CD4-positive, alpha-beta T cell (primary cell): ENCODE measurements at regions not wholly inside any gene's neighbourhood (a gene's known extent, or its start where the extent isn't known, plus 50 kb on each side); places are given as distances from the start of the nearest gene placed in this dataset.

Experiments
- ATAC-seq: fragments of 200-7000 bp; cut with Tn5 transposase; one replicate; pipeline ENCODE4 v1.10.0; 2022; ENCODE audit warnings: mild to moderate bottlenecking; ENCODE audit not compliant: poor library complexity
- CTCF ChIA-PET: fragments of 350-600 bp; sonication (Branson Sonifier 250); formaldehyde crosslinking; loops from one replicate; lab custom pipeline; 2021; ENCODE audit warnings: antibody characterized with exemption, inconsistent platforms; lab: Charles Lee
- POLR2A ChIA-PET: fragments of 350-600 bp; sonication (Branson Sonifier 250); formaldehyde crosslinking; loops from one replicate; lab custom pipeline; 2021; ENCODE audit warnings: antibody characterized with exemption, inconsistent platforms; lab: Charles Lee
- DNase-seq, 14 experiments: peaks; one replicate each; pipeline ENCODE4 v3.0.0-alpha.2; 2013 to 2020; ENCODE audit warnings: mixed read lengths in 2 of 14
- H3K27ac ChIP-seq, 2 donors: one replicate each; pipeline versions ENCODE4 v1.5.1 to v1.7.0; 2013; ENCODE audit warnings: low read length in 2 of 2, low read depth in 1 of 2, mild to moderate bottlenecking in 1 of 2
- H3K27me3 ChIP-seq, 2 experiments: 1 replicate in 1 of 2; 2 replicates in 1 of 2; pipeline versions ENCODE4 v1.6.1 to v1.7.0; 2013; ENCODE audit warnings: low read length in 2 of 2, control low read depth in 1 of 2, mild to moderate bottlenecking in 1 of 2, moderate library complexity in 1 of 2; ENCODE audit not compliant: insufficient read depth in 2 of 2, control insufficient read depth in 1 of 2
- H3K36me3 ChIP-seq: one replicate; pipeline ENCODE4 v1.6.1; 2013; ENCODE audit warnings: low read length, control low read depth; ENCODE audit not compliant: insufficient read depth
- H3K4me1 ChIP-seq: one replicate; pipeline ENCODE4 v1.6.1; 2013; ENCODE audit warnings: low read length, control low read depth; ENCODE audit not compliant: insufficient read depth
- H3K4me3 ChIP-seq: one replicate; pipeline ENCODE4 v1.5.1; 2013; ENCODE audit warnings: mild to moderate bottlenecking, low read length, moderate library complexity
- H3K9me3 ChIP-seq, 2 experiments: 1 replicate in 1 of 2; 2 replicates in 1 of 2; pipeline versions ENCODE4 v1.6.1 to v1.7.0; 2013; ENCODE audit warnings: low read length in 2 of 2, mild to moderate bottlenecking in 2 of 2, control low read depth in 1 of 2, moderate library complexity in 1 of 2; ENCODE audit not compliant: control insufficient read depth in 1 of 2, insufficient read depth in 1 of 2
- H3K27ac Mint-ChIP-seq: one replicate; pipeline ENCODE4 v1.8.0; 2020; ENCODE audit warnings: mixed read lengths
- H3K27me3 Mint-ChIP-seq: one replicate; pipeline ENCODE4 v1.8.0; 2021; ENCODE audit warnings: mixed read lengths
- H3K36me3 Mint-ChIP-seq: one replicate; pipeline ENCODE4 v1.8.0; 2021; ENCODE audit warnings: low read depth, mixed read lengths
- H3K4me1 Mint-ChIP-seq: one replicate; pipeline ENCODE4 v1.8.0; 2021; ENCODE audit warnings: low read depth, mixed read lengths
- H3K4me3 Mint-ChIP-seq: one replicate; pipeline ENCODE4 v1.8.0; 2020; ENCODE audit warnings: mild to moderate bottlenecking, mixed read lengths
- H3K9me3 Mint-ChIP-seq: one replicate; pipeline ENCODE4 v1.8.0; 2020; ENCODE audit warnings: mixed read lengths
- intact Hi-C, 2 experiments: fragments of 100-400 bp; cut with DNase I in 1 of 2; cut with micrococcal nuclease in 1 of 2; formaldehyde crosslinking; loops; one replicate each; pipeline versions ENCODE4 v1.15.1 to v1.9.0; 2023 to 2025; cut with DNase I, micrococcal nuclease
- TF ChIP-seq, protein P1 (sequence below): fragments of 200-600 bp; IDR thresholded peaks from one replicate; pipeline ENCODE4 v1.8.0; 2022; ENCODE audit warnings: antibody characterized with exemption, mild to moderate bottlenecking

- DNase-seq, result no peak
- H3K4me1 Mint-ChIP-seq, result no peaks in the 10 kb centered on the region
- ChIA-PET CTCF (no interaction called here), POLR2A (no interaction called here)
- TF ChIP-seq, protein P1, sequence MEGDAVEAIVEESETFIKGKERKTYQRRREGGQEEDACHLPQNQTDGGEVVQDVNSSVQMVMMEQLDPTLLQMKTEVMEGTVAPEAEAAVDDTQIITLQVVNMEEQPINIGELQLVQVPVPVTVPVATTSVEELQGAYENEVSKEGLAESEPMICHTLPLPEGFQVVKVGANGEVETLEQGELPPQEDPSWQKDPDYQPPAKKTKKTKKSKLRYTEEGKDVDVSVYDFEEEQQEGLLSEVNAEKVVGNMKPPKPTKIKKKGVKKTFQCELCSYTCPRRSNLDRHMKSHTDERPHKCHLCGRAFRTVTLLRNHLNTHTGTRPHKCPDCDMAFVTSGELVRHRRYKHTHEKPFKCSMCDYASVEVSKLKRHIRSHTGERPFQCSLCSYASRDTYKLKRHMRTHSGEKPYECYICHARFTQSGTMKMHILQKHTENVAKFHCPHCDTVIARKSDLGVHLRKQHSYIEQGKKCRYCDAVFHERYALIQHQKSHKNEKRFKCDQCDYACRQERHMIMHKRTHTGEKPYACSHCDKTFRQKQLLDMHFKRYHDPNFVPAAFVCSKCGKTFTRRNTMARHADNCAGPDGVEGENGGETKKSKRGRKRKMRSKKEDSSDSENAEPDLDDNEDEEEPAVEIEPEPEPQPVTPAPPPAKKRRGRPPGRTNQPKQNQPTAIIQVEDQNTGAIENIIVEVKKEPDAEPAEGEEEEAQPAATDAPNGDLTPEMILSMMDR, result no peak
- intact Hi-C loops, result no loop called here
- no peak overlapping the region for H3K4me3 ChIP-seq
- H3K27me3 Mint-ChIP-seq, result no peaks in the 10 kb centered on the region
- H3K9me3 Mint-ChIP-seq, result no peaks in the 10 kb centered on the region
- H3K27me3 ChIP-seq, result no peaks in the 10 kb centered on the region
- no peaks in the 10 kb centered on the region for H3K9me3 ChIP-seq
- H3K36me3 ChIP-seq, result no peaks in the 10 kb centered on the region
- no peak overlapping the region for H3K27ac Mint-ChIP-seq
- no peak overlapping the region for H3K4me3 Mint-ChIP-seq
- H3K4me1 ChIP-seq, result no peaks in the 10 kb centered on the region
- ATAC-seq, result no peak
- H3K36me3 Mint-ChIP-seq, result no peaks in the 10 kb centered on the region
- no peak overlapping the region for H3K27ac ChIP-seq
Measured at GRCh38 chr12:93297536-93297935, 80.2 kb upstream of the NUDT4 start.

GRCh38 chr12:93299262-93299846 lies 78.4 kb upstream of the NUDT4 start:
- no peaks in the 10 kb centered on the region for H3K36me3 Mint-ChIP-seq
- Histone ChIP-seq H3K36me3 (no peaks in the 10 kb centered on the region), H3K27me3 (no peaks in the 10 kb centered on the region), H3K4me1 (no peaks in the 10 kb centered on the region), H3K27ac (no peak overlapping the region), H3K4me3 (no peak overlapping the region), H3K9me3 (no peaks in the 10 kb centered on the region)
- DNase-seq (no peak), ATAC-seq (no peak)
- no peaks in the 10 kb centered on the region for H3K9me3 Mint-ChIP-seq
- TF ChIP-seq, protein P1, result no peak
- no peaks in the 10 kb centered on the region for H3K27me3 Mint-ChIP-seq
- no peak overlapping the region for H3K27ac Mint-ChIP-seq
- POLR2A ChIA-PET, result no interaction called here
- no peak overlapping the region for H3K4me3 Mint-ChIP-seq
- intact Hi-C loops, result no loop called here
- no peaks in the 10 kb centered on the region for H3K4me1 Mint-ChIP-seq
- CTCF ChIA-PET, result no interaction called here

- Mint-ChIP-seq H3K4me1 (no peaks in the 10 kb centered on the region), H3K4me3 (no peak overlapping the region), H3K36me3 (no peaks in the 10 kb centered on the region), H3K9me3 (no peaks in the 10 kb centered on the region), H3K27ac (no peak overlapping the region), H3K27me3 (no peaks in the 10 kb centered on the region)
- ChIA-PET CTCF (no interaction called here), POLR2A (no interaction called here)
- no peaks in the 10 kb centered on the region for H3K27me3 ChIP-seq
- no peak overlapping the region for H3K4me3 ChIP-seq
- no peak for DNase-seq
- H3K27ac ChIP-seq, result no peak overlapping the region
- H3K4me1 ChIP-seq, result no peaks in the 10 kb centered on the region
- no peaks in the 10 kb centered on the region for H3K36me3 ChIP-seq
- intact Hi-C loops, result no loop called here
- no peak for ATAC-seq
- peaks cover 0 to 6% of the 10 kb centered on the region in 2 experiments for H3K9me3 ChIP-seq
- TF ChIP-seq, protein P1, result no peak
Measured at GRCh38 chr12:93300611-93301021, 77.1 kb upstream of the NUDT4 start.
